ENCODE measurements at regions not wholly inside any gene's neighbourhood (a gene's known extent, or its start where the extent isn't known, plus 50 kb on each side); places are given as distances from the start of the nearest gene placed in this dataset.

- H3K27ac ChIP-seq = no peak overlapping the region
- H3K4me1 ChIP-seq = peaks cover 23% of the 10 kb centered on the region; the same call in 1 of the 2 replicates
- no peak overlapping the region for H3K4me2 ChIP-seq
- no peaks in the 10 kb centered on the region for H3K36me3 ChIP-seq
- no peak for TF ChIP-seq Cebpa-rat (IDR thresholded peaks at IDR 0.05)
- no peaks in the 10 kb centered on the region for H3K27me3 ChIP-seq
- no peak overlapping the region for H3K9ac ChIP-seq
- H3K4me3 ChIP-seq = no peak overlapping the region
- no peaks in the 10 kb centered on the region for H4K20me1 ChIP-seq
- H3K9me3 ChIP-seq = peaks cover 8% of the 10 kb centered on the region
Observed at GRCh38 chr17:5793157-5793556, 208.8 kb upstream of the NLRP1 start.

DNA sequence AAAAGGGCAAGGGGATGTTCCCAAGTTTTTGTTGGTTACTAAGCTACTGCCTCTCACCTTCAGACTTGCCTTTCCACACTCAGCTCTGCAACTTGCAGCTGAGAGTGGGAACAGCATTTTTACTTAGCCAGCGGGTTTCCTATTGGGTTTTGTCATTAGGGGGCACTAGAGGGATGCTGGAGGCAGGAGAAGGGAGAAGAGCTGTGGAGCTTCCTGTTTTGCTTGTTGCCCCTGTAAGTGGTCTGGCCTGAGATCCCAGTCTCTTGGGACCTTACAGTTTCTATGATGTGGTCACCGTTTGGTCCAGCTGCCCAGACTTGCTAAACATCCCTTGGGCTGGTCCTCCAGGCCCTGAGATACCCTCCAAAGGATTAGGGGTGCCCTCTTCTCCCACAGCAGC lies 209.6 kb upstream of the NLRP1 start:
- Histone ChIP-seq H4K20me1 (no peaks in the 10 kb centered on the region), H3K36me3 (no peaks in the 10 kb centered on the region), H3K27ac (no peak overlapping the region), H3K4me1 (peaks cover 23% of the 10 kb centered on the region; the same call in 1 of the 2 replicates), H3K4me3 (no peak overlapping the region), H3K4me2 (no peak overlapping the region), H3K27me3 (no peaks in the 10 kb centered on the region), H3K9ac (no peak overlapping the region), H3K9me3 (peaks cover 8% of the 10 kb centered on the region)
- no peak for TF ChIP-seq Cebpa-rat (IDR thresholded peaks at IDR 0.05)

DNA sequence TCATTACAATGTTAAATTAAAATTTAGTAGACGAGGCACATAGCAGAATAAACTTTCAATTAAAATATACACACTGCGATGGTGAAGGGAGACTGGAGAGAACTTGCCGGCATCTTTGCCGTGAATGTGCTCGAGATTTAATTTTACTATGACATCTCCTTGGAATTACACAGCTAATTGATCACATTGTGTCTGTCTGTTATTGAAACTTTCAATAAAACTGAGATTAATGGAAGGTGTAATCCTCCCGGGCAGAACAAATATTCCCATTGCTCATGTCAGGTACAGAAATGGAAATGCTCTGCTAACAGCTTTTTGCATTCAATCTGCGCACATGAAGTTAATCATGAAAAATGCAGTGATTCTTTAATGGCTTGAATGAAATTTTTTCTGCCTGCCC lies 210.1 kb upstream of the NLRP1 start:
- Histone ChIP-seq H3K27me3 (no peaks in the 10 kb centered on the region), H3K4me3 (no peak overlapping the region), H3K9me3 (peaks cover 8% of the 10 kb centered on the region), H4K20me1 (no peaks in the 10 kb centered on the region), H3K36me3 (no peaks in the 10 kb centered on the region), H3K4me2 (no peak overlapping the region), H3K4me1 (peaks cover 23% of the 10 kb centered on the region), H3K27ac (no peak overlapping the region), H3K9ac (no peak overlapping the region)
- no peak for TF ChIP-seq Cebpa-rat (IDR thresholded peaks at IDR 0.05)

DNA sequence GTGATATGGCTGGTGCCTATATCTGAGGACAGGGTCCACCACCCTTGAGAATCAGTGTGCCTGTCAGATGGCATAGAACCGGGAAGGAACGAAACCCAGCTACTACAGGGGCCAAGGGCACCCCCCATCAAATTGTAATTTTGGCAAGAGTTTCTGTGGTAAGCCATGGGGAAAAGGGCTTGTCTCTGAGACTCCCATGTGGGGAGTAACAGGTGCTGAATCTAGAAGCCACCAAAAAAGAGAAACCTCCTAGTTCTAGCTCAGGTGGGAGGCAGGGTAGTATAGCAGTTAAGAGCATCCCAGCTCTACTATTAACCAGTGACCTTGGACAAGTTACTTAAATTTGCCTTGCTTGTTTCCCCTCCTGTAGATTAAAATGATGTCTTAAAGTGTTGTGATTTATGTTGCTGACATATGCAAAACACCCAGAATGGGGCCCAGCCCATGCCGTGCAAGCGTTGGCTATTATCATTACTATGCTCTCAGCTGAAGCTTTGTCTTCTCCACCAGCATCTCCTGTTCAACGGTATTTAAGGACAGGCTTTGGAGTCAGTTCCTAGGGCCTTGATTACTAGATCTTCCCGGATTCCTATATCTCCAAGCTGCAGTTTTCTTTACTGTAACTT lies 210.7 kb upstream of the NLRP1 start:
- Histone ChIP-seq H3K4me2 (no peak overlapping the region), H3K27ac (no peak overlapping the region), H3K27me3 (no peaks in the 10 kb centered on the region), H3K9ac (no peak overlapping the region), H4K20me1 (no peaks in the 10 kb centered on the region), H3K36me3 (no peaks in the 10 kb centered on the region), H3K9me3 (peaks cover 8% of the 10 kb centered on the region), H3K4me3 (no peak overlapping the region), H3K4me1 (peaks cover 29% of the 10 kb centered on the region)
- TF ChIP-seq Cebpa-rat (IDR thresholded peaks at IDR 0.05) = no peak

DNA sequence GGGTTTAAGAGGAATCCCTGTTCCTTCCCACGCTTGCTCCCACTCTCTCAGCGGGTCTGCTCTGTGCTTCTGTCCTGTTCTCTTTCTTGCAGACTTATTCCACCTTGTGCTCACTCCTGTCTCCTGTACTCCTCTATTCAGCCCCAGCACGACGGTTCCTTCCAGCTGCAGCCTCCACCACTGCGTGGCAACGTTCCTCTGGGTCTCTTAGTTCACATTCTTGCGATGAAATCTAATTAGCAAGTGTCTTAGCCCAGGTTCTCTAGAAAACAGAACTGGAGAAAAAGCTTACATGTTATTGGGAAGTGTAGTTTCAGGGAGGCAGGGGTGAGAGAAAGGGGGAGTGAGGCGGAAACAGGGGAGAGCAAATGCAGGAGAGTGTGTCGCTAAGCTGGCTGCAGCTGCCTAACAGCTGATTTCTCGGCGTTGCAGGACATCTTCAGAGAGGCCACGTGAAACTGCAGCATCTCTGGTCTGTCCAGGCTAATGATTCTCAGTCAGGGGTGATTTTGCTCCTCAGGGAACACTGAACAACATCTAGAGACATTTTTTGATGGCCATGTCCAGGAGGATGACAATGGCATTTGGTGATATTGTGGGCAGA lies 213.2 kb upstream of the NLRP1 start:
- H3K36me3 ChIP-seq = no peaks in the 10 kb centered on the region
- no peak overlapping the region for H3K4me3 ChIP-seq
- H3K4me1 ChIP-seq = peaks cover 46% of the 10 kb centered on the region
- H3K9me3 ChIP-seq = peaks cover 8% of the 10 kb centered on the region
- H3K27me3 ChIP-seq = no peaks in the 10 kb centered on the region
- no peak overlapping the region; the same call in 1 of the 2 replicates for H3K9ac ChIP-seq
- H3K27ac ChIP-seq = no peak overlapping the region
- no peak for TF ChIP-seq Cebpa-rat (IDR thresholded peaks at IDR 0.05)
- H4K20me1 ChIP-seq = no peaks in the 10 kb centered on the region
- peak overlapping the region; percentile 9; the same call in 1 of the 2 replicates for H3K4me2 ChIP-seq

DNA sequence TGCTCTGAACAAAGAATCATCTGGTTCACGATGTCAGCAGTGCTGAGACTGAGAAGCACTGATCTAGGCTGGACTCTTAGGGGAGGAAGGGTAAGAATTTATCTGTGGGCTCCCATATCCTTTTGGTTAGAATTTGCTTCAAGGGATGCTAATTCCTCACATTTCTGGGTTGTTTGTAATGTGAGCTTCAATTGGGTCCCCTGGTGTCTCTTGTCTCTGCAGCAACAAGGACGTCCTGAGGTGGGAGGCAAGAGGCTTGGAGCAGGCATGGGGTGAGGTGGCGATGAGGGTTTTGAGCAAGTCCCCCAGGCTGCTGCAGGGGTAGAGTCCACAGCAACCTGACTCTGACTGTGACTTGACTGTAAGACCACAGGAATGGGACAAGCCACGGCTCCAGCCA lies 213.8 kb upstream of the NLRP1 start:
- H3K9me3 ChIP-seq = peaks cover 3% of the 10 kb centered on the region; the same call in 1 of the 2 replicates
- H3K4me3 ChIP-seq = no peak overlapping the region
- no peaks in the 10 kb centered on the region for H4K20me1 ChIP-seq
- no peak for TF ChIP-seq Cebpa-rat (IDR thresholded peaks at IDR 0.05)
- no peak overlapping the region for H3K9ac ChIP-seq
- H3K4me2 ChIP-seq = peak overlapping the region; percentile 9; the same call in 1 of the 2 replicates
- H3K4me1 ChIP-seq = peaks cover 48% of the 10 kb centered on the region
- no peaks in the 10 kb centered on the region for H3K36me3 ChIP-seq
- no peaks in the 10 kb centered on the region for H3K27me3 ChIP-seq
- H3K27ac ChIP-seq = no peak overlapping the region

GRCh38 chr17:5800131-5800530 lies 215.8 kb upstream of the NLRP1 start:
- H3K9me3 ChIP-seq = peaks cover 5% of the 10 kb centered on the region; the same call in 1 of the 2 replicates
- no peak for TF ChIP-seq Cebpa-rat (IDR thresholded peaks at IDR 0.05)

GRCh38 chr17:5800646-5801045 lies 216.3 kb upstream of the NLRP1 start:
- no peak overlapping the region for H3K9ac ChIP-seq
- TF ChIP-seq Cebpa-rat (IDR thresholded peaks at IDR 0.05) = no peak
- no peak overlapping the region for H3K4me3 ChIP-seq
- H3K4me2 ChIP-seq = 0 out of 2 replicates have a peak overlapping the region, but pooled peaks have one; percentile 34
- H3K27me3 ChIP-seq = no peaks in the 10 kb centered on the region
- H3K9me3 ChIP-seq = peaks cover 5% of the 10 kb centered on the region; the same call in 1 of the 2 replicates
- peaks cover 43% of the 10 kb centered on the region for H3K4me1 ChIP-seq
- H3K27ac ChIP-seq = no peak overlapping the region
- no peaks in the 10 kb centered on the region for H3K36me3 ChIP-seq
- no peaks in the 10 kb centered on the region for H4K20me1 ChIP-seq

More at GRCh38 chr17:5800131-5800530, 215.8 kb upstream of the NLRP1 start:
- no peaks in the 10 kb centered on the region for H3K36me3 ChIP-seq
- no peak overlapping the region for H3K27ac ChIP-seq
- H3K4me2 ChIP-seq = peak overlapping the region; percentile 34; the same call in 1 of the 2 replicates
- peaks cover 43% of the 10 kb centered on the region for H3K4me1 ChIP-seq
- no peak overlapping the region for H3K4me3 ChIP-seq
- no peak overlapping the region for H3K9ac ChIP-seq
- no peaks in the 10 kb centered on the region for H4K20me1 ChIP-seq
- no peaks in the 10 kb centered on the region for H3K27me3 ChIP-seq

DNA sequence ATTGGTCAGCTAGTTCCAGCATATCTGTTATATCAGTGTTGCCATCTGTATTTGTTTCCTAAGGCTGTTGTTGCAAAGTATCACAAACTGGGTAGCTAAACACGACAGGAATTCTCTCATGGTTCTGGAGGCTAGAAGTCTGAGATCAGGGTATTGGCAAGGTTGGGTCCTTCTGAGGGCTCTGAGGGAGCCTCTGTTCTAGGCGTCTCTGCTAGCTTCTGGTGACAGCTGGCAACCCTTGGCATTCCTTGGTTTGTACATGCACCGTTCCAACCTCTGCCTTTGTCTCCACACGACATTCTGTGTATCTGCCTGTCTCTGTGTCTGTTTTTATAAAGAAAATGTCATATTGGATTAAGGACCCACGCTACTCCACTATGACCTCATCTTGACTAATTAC lies 219.9 kb upstream of the NLRP1 start:
- H3K27ac ChIP-seq = no peak overlapping the region
- no peak for TF ChIP-seq Cebpa-rat (IDR thresholded peaks at IDR 0.05)
- no peaks in the 10 kb centered on the region for H4K20me1 ChIP-seq
- no peaks in the 10 kb centered on the region for H3K36me3 ChIP-seq
- H3K27me3 ChIP-seq = no peaks in the 10 kb centered on the region
- peaks cover 23% of the 10 kb centered on the region for H3K9me3 ChIP-seq
- no peak overlapping the region for H3K9ac ChIP-seq
- no peak overlapping the region for H3K4me2 ChIP-seq
- H3K4me1 ChIP-seq = peaks cover 26% of the 10 kb centered on the region
- no peak overlapping the region for H3K4me3 ChIP-seq

DNA sequence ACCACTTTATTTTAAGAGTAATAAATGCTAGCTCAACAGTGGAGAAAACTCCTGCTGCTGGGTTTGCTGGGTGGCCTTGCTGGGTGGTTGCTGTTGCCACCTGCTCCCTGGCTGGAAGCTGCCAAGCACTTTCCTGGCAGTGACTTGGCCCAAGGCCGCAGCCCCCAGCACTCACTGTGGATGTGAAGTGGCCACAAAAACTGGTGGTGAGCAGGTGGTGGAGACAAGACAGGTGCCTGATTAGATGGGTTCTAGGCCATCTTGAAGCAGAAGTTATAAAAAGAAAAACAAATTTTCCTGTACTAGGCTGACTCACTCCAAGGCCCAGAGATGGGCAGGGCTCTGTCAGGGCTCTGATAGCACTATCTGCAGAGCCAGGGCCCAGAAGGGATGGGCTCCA lies 224.7 kb upstream of the NLRP1 start:
- TF ChIP-seq Cebpa-rat (IDR thresholded peaks at IDR 0.05) = no peak
- no peaks in the 10 kb centered on the region for H4K20me1 ChIP-seq
- no peak overlapping the region; the same call in 1 of the 2 replicates for H3K4me3 ChIP-seq
- H3K4me2 ChIP-seq = no peak overlapping the region
- H3K27ac ChIP-seq = no peak overlapping the region
- H3K9me3 ChIP-seq = peaks cover 51% of the 10 kb centered on the region
- H3K27me3 ChIP-seq = no peaks in the 10 kb centered on the region
- no peaks in the 10 kb centered on the region for H3K4me1 ChIP-seq
- H3K9ac ChIP-seq = no peak overlapping the region
- H3K36me3 ChIP-seq = no peaks in the 10 kb centered on the region
